IMR-90 (cell line): ENCODE measurements at regions not wholly inside any gene's neighbourhood (a gene's known extent, or its start where the extent isn't known, plus 50 kb on each side); places are given as distances from the start of the nearest gene placed in this dataset.
A peak's percentile ranks its signal among the peaks of the same experiment; 100 is the strongest.

Experiments used
- ATAC-seq: fragments of 200-7000 bp; cut with Tn5 transposase; 2 replicates; pipeline ENCODE4 v1.9.1; 2020; ENCODE audit warnings: low read depth, mild to moderate bottlenecking, moderate library complexity
- BruUV-seq: library from RNA; stranded (reverse); fragments of 400-500 nt; replicated peaks from 2 replicates; lab custom pipeline; 2021; lab: Mats Ljungman, UMichigan
- CTCF ChIA-PET: fragments of 300-600 bp; formaldehyde crosslinking; extraction: SDS; loops from one replicate; lab custom pipeline; 2021; ENCODE audit warnings: antibody characterized with exemption; lab: Yijun Ruan, JAX
- POLR2A ChIA-PET: fragments of 300-600 bp; sonication (Branson Sonifier 250); formaldehyde crosslinking; loops from one replicate; lab custom pipeline; 2022; ENCODE audit warnings: antibody characterized with exemption; ENCODE audit not compliant: unreplicated experiment; lab: Charles Lee
- DNase-seq: peaks from one replicate; pipeline ENCODE4 v3.0.0; 2013
- H2AFZ ChIP-seq: replicated peaks from 2 replicates; pipeline ENCODE3; 2013; ENCODE audit warnings: low read length, mild to moderate bottlenecking; ENCODE audit not compliant: poor library complexity
- H2AK5ac ChIP-seq: 2 replicates; pipeline ENCODE4 v1.6.1; 2013; ENCODE audit warnings: low read depth, low read length, inconsistent platforms
- H2AK9ac ChIP-seq: replicated peaks from 2 replicates; pipeline ENCODE3; 2013; ENCODE audit warnings: mild to moderate bottlenecking, low read depth, low read length, moderate library complexity; ENCODE audit not compliant: poor library complexity
- H2BK120ac ChIP-seq: 2 replicates; pipeline ENCODE4 v1.6.1; 2013; ENCODE audit warnings: low read depth, low read length, inconsistent platforms
- H2BK15ac ChIP-seq: 3 replicates; pipeline ENCODE4 v1.6.1; 2013; ENCODE audit warnings: low read depth, low read length, inconsistent platforms
- H2BK20ac ChIP-seq: 2 replicates; pipeline ENCODE4 v1.6.1; 2013; ENCODE audit warnings: low read depth, mild to moderate bottlenecking, inconsistent platforms, low read length, moderate library complexity
- H2BK5ac ChIP-seq: 2 replicates; pipeline ENCODE4 v1.6.1; 2013; ENCODE audit warnings: mild to moderate bottlenecking, low read depth, low read length, inconsistent platforms; ENCODE audit not compliant: poor library complexity, severe bottlenecking
- H3K14ac ChIP-seq: replicated peaks from 2 replicates; pipeline ENCODE4 v1.6.1; 2013; ENCODE audit warnings: low read depth, low read length, inconsistent platforms
- H3K18ac ChIP-seq: 2 replicates; pipeline ENCODE4 v1.6.1; 2013; ENCODE audit warnings: low read depth, low read length, control low read depth
- H3K23ac ChIP-seq: 2 replicates; pipeline ENCODE4 v1.6.1; 2013; ENCODE audit warnings: low read depth, low read length, inconsistent platforms
- H3K27ac ChIP-seq: 2 replicates; pipeline ENCODE4 v1.5.1; 2013; ENCODE audit warnings: mild to moderate bottlenecking, control low read depth, low read length; ENCODE audit not compliant: insufficient read depth
- H3K27me3 ChIP-seq: 2 replicates; pipeline ENCODE4 v1.6.1; 2013; ENCODE audit warnings: low read length; ENCODE audit not compliant: control insufficient read depth, insufficient read depth
- H3K36me3 ChIP-seq: 2 replicates; pipeline ENCODE4 v1.6.1; 2013; ENCODE audit warnings: low read length, mixed read lengths; ENCODE audit not compliant: control insufficient read depth, insufficient read depth
- H3K4ac ChIP-seq: 2 replicates; pipeline ENCODE4 v1.6.1; 2013; ENCODE audit warnings: low read depth, low read length, inconsistent platforms
- H3K4me1 ChIP-seq: 2 replicates; pipeline ENCODE4 v1.6.1; 2013; ENCODE audit warnings: low read length, mixed read lengths; ENCODE audit not compliant: control insufficient read depth, insufficient read depth
- H3K4me2 ChIP-seq: 2 replicates; pipeline ENCODE4 v1.6.1; 2013; ENCODE audit warnings: low read depth, mild to moderate bottlenecking, control low read depth, low read length, moderate library complexity
- H3K4me3 ChIP-seq: 2 replicates; pipeline ENCODE4 v1.5.1; 2013; ENCODE audit warnings: low read depth, mild to moderate bottlenecking, control low read depth, low read length, moderate library complexity; ENCODE audit not compliant: insufficient read depth
- H3K56ac ChIP-seq: 2 replicates; pipeline ENCODE4 v1.6.1; 2013; ENCODE audit warnings: low read length, inconsistent platforms; ENCODE audit not compliant: insufficient read depth; ENCODE audit errors: extremely low read depth
- H3K79me1 ChIP-seq, 2 experiments: 2 replicates each; pipeline ENCODE4 v1.6.1; 2013; ENCODE audit warnings: low read length in 2 of 2, inconsistent platforms in 1 of 2, low read depth in 1 of 2
- H3K9ac ChIP-seq: 2 replicates; pipeline ENCODE4 v1.6.1; 2013; ENCODE audit warnings: low read depth, low read length, control low read depth
- H3K9me1 ChIP-seq: 2 replicates; pipeline ENCODE4 v1.6.1; 2013; ENCODE audit warnings: low read length, inconsistent platforms; ENCODE audit not compliant: insufficient read depth
- H3K9me3 ChIP-seq: 2 replicates; pipeline ENCODE4 v1.6.1; 2013; ENCODE audit warnings: low read length; ENCODE audit not compliant: control insufficient read depth, insufficient read depth
- H4K20me1 ChIP-seq: 2 replicates; pipeline ENCODE4 v1.6.1; 2013; ENCODE audit warnings: low read length, inconsistent platforms; ENCODE audit not compliant: insufficient read depth
- H4K5ac ChIP-seq: 2 replicates; pipeline ENCODE4 v1.6.1; 2013; ENCODE audit warnings: mild to moderate bottlenecking, low read depth, low read length, control low read depth
- H4K8ac ChIP-seq, 2 experiments: 2 replicates each; pipeline ENCODE4 v1.6.1; 2013; ENCODE audit warnings: low read depth in 2 of 2, low read length in 2 of 2, control low read depth in 1 of 2, inconsistent platforms in 1 of 2
- H4K91ac ChIP-seq: 2 replicates; pipeline ENCODE4 v1.6.1; 2013; ENCODE audit warnings: low read depth, low read length, inconsistent platforms; ENCODE audit not compliant: insufficient read depth
- MAFK ChIP-seq: IDR thresholded peaks from 2 replicates; pipeline ENCODE4 v1.6.1; 2012; ENCODE audit warnings: low read depth, low read length, improper control_type of control experiment
- MAZ ChIP-seq: IDR thresholded peaks from 2 replicates; pipeline ENCODE4 v1.6.1; 2012; ENCODE audit warnings: low read depth, mild to moderate bottlenecking, low read length, improper control_type of control experiment, moderate library complexity, borderline replicate concordance
- WGBS, 2 experiments: methylation state at CpG; one replicate each; pipeline versions ENCODE4 v1.1.5 to v1.1.7; 2013; ENCODE audit warnings: missing lambda C conversion rate in 2 of 2; ENCODE audit not compliant: insufficient read length in 1 of 2; ENCODE audit errors: extremely low coverage in 2 of 2; 5-methylcytosine and 5-hydroxymethylcytosine counted together
- dilution Hi-C: fragments of 300-500 bp; cut with HindIII; formaldehyde crosslinking; loops from one replicate; pipeline ENCODE4 v1.14.3; 2018; ENCODE audit warnings: low sequenced_read_pairs; ENCODE audit not compliant: unreplicated experiment
- in situ Hi-C: fragments of 300-500 bp; cut with MboI; formaldehyde crosslinking; loops from 3 replicates; pipeline ENCODE4 v1.14.3; 2019; ENCODE audit warnings: low sequenced_read_pairs, inconsistent platforms, mixed read lengths
- intact Hi-C: fragments of 100-400 bp; cut with micrococcal nuclease; formaldehyde crosslinking; loops from 2 replicates; pipeline ENCODE4 v1.10.0; 2022

DNA sequence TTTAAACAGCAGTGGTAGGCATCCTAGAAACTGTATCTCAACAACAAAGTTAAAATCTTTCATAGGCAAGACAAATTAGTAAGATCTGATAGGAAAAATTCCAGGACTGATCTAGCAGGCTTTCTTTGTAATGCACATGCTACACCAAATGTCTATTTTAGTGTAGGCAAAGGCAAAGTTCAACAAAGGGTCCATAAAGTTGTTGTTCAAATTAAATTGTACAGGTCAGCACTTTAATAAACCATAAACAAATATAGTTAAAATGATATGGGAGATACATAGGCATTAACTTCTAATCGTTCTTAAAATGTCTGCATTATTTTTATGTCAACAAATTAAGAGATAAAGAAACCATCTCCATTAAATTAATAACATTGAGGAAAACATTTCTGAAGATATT is 413.0 kb downstream of the TUSC7 start:
- Histone ChIP-seq H2BK15ac (no peak overlapping the region), H2BK5ac (no peak overlapping the region), H3K36me3 (no peaks in the 10 kb centered on the region), H3K27ac (no peak overlapping the region), H3K9me1 (no peaks in the 10 kb centered on the region), H4K20me1 (no peaks in the 10 kb centered on the region), H3K23ac (no peak overlapping the region), H3K4me1 (peaks cover 2% of the 10 kb centered on the region; the same call in 1 of the 2 replicates), H2AFZ (no peak overlapping the region), H4K91ac (no peak overlapping the region), H3K18ac (no peak overlapping the region), H3K4me2 (no peak overlapping the region), H2AK9ac (no peak overlapping the region), H3K9ac (no peak overlapping the region), H3K14ac (no peak overlapping the region), H3K27me3 (no peaks in the 10 kb centered on the region), H3K4ac (no peak overlapping the region), H2AK5ac (no peak overlapping the region), H4K8ac (no peak overlapping the region), H3K56ac (no peak overlapping the region), H3K9me3 (no peaks in the 10 kb centered on the region), H3K4me3 (no peak overlapping the region), H4K5ac (no peak overlapping the region), H3K79me1 (no peaks in the 10 kb centered on the region), H2BK120ac (no peak overlapping the region), H2BK20ac (no peak overlapping the region)
- ChIA-PET POLR2A (no interaction called here), CTCF (no interaction called here)
- no TSS peak for BruUV-seq
- intact Hi-C loops = no loop called here
- dilution Hi-C loops = no loop called here
- TF ChIP-seq MAZ (no peak), MAFK (peak; percentile 82)
- ATAC-seq (no peak), DNase-seq (no peak)
- in situ Hi-C loops = no loop called here
- no CpG with 5 or more reads among the region's 1 CpG for WGBS, 2 experiments
